ENCODE measurements at regions not wholly inside any gene's neighbourhood (a gene's known extent, or its start where the extent isn't known, plus 50 kb on each side); places are given as distances from the start of the nearest gene placed in this dataset.

DNA sequence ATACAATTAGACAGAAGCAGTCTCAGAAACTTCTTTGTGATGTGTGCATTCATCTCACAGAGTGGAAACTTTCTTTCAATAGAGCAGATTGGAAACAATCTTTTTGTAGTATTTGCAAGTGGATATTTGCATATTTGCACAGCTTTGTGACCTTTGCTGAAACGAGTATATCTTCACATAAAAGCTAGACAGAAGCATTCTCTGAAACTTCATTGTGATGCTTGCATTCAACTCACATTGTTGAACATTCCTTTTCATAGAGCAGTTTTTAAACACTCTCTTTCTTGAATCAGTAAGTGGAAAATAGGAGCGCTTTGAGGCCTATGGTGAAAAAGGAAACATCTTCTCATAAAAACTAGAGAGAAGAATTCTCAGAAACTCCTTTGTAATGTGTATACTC is 657.9 kb upstream of the ZNF337 start:
- TF ChIP-seq ZFP30 (CRISPR knock-in tag; IDR thresholded peaks at IDR 0.05), result no peak
- TF ChIP-seq ZNF565 (CRISPR knock-in tag; conservative IDR thresholded peaks at IDR 0.05; ENCODE audit: low read depth), result no peak
- TF ChIP-seq, protein P1, sequence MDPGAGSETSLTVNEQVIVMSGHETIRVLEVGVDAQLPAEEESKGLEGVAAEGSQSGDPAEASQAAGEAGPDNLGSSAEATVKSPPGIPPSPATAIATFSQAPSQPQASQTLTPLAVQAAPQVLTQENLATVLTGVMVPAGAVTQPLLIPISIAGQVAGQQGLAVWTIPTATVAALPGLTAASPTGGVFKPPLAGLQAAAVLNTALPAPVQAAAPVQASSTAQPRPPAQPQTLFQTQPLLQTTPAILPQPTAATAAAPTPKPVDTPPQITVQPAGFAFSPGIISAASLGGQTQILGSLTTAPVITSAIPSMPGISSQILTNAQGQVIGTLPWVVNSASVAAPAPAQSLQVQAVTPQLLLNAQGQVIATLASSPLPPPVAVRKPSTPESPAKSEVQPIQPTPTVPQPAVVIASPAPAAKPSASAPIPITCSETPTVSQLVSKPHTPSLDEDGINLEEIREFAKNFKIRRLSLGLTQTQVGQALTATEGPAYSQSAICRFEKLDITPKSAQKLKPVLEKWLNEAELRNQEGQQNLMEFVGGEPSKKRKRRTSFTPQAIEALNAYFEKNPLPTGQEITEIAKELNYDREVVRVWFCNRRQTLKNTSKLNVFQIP (CRISPR knock-in tag; IDR thresholded peaks at IDR 0.05; ENCODE audit: borderline replicate concordance, low read depth), result no peak
- TF ChIP-seq, protein P2, sequence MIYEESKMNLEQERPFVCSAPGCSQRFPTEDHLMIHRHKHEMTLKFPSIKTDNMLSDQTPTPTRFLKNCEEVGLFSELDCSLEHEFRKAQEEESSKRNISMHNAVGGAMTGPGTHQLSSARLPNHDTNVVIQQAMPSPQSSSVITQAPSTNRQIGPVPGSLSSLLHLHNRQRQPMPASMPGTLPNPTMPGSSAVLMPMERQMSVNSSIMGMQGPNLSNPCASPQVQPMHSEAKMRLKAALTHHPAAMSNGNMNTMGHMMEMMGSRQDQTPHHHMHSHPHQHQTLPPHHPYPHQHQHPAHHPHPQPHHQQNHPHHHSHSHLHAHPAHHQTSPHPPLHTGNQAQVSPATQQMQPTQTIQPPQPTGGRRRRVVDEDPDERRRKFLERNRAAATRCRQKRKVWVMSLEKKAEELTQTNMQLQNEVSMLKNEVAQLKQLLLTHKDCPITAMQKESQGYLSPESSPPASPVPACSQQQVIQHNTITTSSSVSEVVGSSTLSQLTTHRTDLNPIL (CRISPR knock-in tag; IDR thresholded peaks at IDR 0.05; ENCODE audit: low read depth), result no peak
- no peak for TF ChIP-seq CSDC2 (CRISPR knock-in tag; IDR thresholded peaks at IDR 0.05)
- no peak for TF ChIP-seq ZNF8 (CRISPR knock-in tag; IDR thresholded peaks at IDR 0.05)
- no peak for TF ChIP-seq ZFP3 (CRISPR knock-in tag; IDR thresholded peaks at IDR 0.05)

Data from SK-N-SH treated with all-trans-retinoic acid at 6 μM for 48 hours (cell line).